ENCODE measurements at regions not wholly inside any gene's neighbourhood (a gene's known extent, or its start where the extent isn't known, plus 50 kb on each side); places are given as distances from the start of the nearest gene placed in this dataset.
"Not testable (repeated sequence)": the region's sequence is repeated elsewhere in the genome, so short reads cannot be mapped to it uniquely, and the experiment has no call there.

DNA sequence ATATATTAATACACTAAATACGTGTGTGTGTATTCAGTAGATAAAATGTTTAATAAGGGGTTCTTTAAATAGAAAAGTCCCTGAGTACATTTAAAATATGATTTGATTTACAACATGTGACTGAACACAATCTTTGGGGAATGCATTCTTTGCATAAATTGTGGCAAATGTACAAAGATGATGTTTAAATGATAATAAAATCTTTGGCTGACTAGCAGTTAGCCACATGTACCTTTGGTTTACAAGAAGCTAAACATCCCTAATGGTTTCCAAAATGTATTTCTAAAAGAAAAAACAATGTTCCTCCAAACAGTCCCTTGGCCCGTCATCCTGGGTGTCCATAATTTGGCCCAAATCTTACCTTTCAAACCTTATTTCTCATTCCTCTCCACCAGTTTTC, 106.4 kb upstream of the MARK1 start:
- Mint-ChIP-seq H3K27ac (ENCODE audit: unreplicated experiment) (no peak overlapping the region), H3K36me3 (ENCODE audit: unreplicated experiment) (no peaks in the 10 kb centered on the region), H3K4me3 (ENCODE audit: unreplicated experiment) (no peak overlapping the region), H3K27me3 (ENCODE audit: unreplicated experiment) (peaks cover 10% of the 10 kb centered on the region), H3K4me1 (ENCODE audit: unreplicated experiment) (peaks cover 2% of the 10 kb centered on the region), H3K9me3 (ENCODE audit: unreplicated experiment) (no peaks in the 10 kb centered on the region)
- TF ChIP-seq, protein P1, sequence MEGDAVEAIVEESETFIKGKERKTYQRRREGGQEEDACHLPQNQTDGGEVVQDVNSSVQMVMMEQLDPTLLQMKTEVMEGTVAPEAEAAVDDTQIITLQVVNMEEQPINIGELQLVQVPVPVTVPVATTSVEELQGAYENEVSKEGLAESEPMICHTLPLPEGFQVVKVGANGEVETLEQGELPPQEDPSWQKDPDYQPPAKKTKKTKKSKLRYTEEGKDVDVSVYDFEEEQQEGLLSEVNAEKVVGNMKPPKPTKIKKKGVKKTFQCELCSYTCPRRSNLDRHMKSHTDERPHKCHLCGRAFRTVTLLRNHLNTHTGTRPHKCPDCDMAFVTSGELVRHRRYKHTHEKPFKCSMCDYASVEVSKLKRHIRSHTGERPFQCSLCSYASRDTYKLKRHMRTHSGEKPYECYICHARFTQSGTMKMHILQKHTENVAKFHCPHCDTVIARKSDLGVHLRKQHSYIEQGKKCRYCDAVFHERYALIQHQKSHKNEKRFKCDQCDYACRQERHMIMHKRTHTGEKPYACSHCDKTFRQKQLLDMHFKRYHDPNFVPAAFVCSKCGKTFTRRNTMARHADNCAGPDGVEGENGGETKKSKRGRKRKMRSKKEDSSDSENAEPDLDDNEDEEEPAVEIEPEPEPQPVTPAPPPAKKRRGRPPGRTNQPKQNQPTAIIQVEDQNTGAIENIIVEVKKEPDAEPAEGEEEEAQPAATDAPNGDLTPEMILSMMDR (IDR thresholded peaks at IDR 0.05), result no peak
- DNase-seq (ENCODE audit: extremely low spot score, unreplicated experiment), result no peak

DNA sequence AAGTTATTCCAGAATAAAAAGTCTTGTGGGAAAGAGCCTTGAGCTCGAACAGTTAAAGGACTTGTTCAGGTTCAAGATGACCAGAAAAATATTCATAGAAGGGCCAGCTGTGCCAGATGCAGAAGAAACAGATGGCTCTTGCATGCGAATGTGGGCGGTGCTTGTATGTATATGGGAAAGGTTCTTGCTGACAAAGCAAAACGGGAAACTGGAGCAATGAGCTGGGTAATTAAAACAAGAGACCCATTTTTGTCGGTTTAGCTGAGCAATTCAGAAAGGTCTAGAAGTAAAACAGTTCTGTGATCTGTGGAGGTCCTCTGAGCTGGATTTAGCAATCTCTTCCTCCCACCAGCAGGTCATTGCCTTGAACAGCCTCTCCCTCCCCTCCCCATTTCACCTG, 107.2 kb upstream of the MARK1 start:
- TF ChIP-seq, protein P1 (IDR thresholded peaks at IDR 0.05), result no peak
- Mint-ChIP-seq H3K9me3 (ENCODE audit: unreplicated experiment) (no peaks in the 10 kb centered on the region), H3K4me3 (ENCODE audit: unreplicated experiment) (no peak overlapping the region), H3K4me1 (ENCODE audit: unreplicated experiment) (peaks cover 2% of the 10 kb centered on the region), H3K27ac (ENCODE audit: unreplicated experiment) (no peak overlapping the region), H3K36me3 (ENCODE audit: unreplicated experiment) (no peaks in the 10 kb centered on the region), H3K27me3 (ENCODE audit: unreplicated experiment) (peaks cover 7% of the 10 kb centered on the region)
- no peak for DNase-seq (ENCODE audit: extremely low spot score, unreplicated experiment)

DNA sequence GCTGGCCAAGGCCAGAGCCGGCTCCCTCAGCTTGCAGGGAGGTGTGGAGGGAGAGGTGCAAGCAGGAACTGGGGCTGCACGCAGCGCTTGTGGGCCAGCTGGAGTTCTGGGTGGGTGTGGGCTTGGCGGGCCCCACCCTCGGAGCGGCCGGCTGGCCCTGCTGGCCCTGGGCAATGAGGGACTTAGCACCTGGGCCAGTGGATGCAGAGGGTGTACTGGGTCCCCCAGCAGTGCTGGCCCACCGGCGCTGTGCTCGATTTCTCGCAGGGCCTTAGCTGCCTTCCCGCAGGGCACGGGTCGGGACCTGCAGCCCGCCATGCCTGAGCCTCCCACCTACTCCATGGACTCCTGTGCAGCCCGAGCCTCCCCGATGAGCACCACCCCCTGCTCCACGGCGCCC, 115.6 kb upstream of the MARK1 start:
- H3K27ac Mint-ChIP-seq (ENCODE audit: unreplicated experiment); H3K4me3 Mint-ChIP-seq (ENCODE audit: unreplicated experiment); H3K27me3 Mint-ChIP-seq (ENCODE audit: unreplicated experiment); DNase-seq (ENCODE audit: extremely low spot score, unreplicated experiment); H3K36me3 Mint-ChIP-seq (ENCODE audit: unreplicated experiment); H3K9me3 Mint-ChIP-seq (ENCODE audit: unreplicated experiment): not testable (repeated sequence)
- peaks cover 12% of the 10 kb centered on the region for H3K4me1 Mint-ChIP-seq (ENCODE audit: unreplicated experiment)

DNA sequence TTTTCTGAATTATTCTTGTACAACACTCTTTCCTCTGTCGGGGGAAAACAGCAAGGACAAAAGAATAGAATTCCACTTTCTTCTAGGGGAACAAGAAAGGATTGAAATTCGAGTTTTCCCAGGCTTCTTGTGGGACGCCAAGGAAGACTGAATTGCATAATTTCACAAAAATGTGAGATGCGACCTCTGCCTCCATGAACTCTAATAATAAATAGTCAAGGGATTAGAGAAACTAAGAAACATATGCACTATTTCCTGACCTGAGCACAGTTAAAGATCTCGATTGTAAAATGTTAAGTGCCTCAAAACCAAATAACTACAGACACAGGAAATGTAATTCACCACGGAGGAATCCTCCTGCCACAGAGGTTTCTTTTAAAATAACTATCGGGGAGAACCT, 117.3 kb upstream of the MARK1 start:
- peaks cover 4% of the 10 kb centered on the region for H3K27me3 Mint-ChIP-seq (ENCODE audit: unreplicated experiment)
- no peaks in the 10 kb centered on the region for H3K9me3 Mint-ChIP-seq (ENCODE audit: unreplicated experiment)
- peaks cover 12% of the 10 kb centered on the region for H3K4me1 Mint-ChIP-seq (ENCODE audit: unreplicated experiment)
- H3K27ac Mint-ChIP-seq (ENCODE audit: unreplicated experiment), result no peak overlapping the region
- DNase-seq (ENCODE audit: extremely low spot score, unreplicated experiment), result no peak
- no peaks in the 10 kb centered on the region for H3K36me3 Mint-ChIP-seq (ENCODE audit: unreplicated experiment)
- TF ChIP-seq, protein P1 (IDR thresholded peaks at IDR 0.05), result no peak
- H3K4me3 Mint-ChIP-seq (ENCODE audit: unreplicated experiment), result no peak overlapping the region

DNA sequence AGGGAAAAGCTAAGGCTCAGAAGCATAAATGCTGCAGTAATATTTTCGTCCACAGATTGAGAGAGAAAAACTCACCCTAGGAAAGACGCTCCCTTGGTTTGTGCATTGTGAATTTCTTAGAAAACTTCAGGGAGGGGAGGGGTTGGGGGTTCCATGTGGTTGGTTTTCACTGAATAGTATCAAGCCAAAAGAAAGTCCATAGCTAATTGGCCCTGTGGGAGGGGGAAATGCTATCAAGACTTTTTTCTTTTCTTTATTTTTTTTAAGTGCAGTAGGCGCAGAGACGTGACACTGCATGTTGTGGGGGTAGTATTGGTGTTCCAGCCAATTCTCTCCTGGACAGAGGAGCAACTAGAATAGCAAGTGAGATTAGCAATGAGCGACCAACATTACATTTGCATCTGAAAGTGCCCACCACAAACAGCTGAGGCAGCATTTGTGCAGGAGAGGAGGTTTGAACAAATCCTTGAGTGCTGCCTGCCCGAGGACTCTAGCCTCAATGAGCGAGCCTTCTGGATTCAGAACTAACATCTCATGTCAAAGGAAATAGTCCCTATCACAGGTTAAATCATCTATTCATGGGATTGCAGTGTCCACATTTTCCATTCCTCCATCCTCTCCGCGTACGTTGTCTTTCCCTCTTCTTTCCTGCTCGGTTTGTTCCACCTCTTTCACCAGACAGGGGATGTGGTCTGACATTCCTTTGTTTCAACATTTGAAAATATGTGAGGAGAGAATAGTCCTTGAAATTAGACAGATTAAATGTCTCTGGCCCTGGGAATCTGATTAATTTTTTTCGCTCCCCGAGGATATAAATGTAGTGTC, 118.0 kb upstream of the MARK1 start:
- Mint-ChIP-seq H3K36me3 (ENCODE audit: unreplicated experiment) (no peaks in the 10 kb centered on the region), H3K9me3 (ENCODE audit: unreplicated experiment) (no peaks in the 10 kb centered on the region), H3K27ac (ENCODE audit: unreplicated experiment) (no peak overlapping the region), H3K27me3 (ENCODE audit: unreplicated experiment) (peaks cover 4% of the 10 kb centered on the region), H3K4me1 (ENCODE audit: unreplicated experiment) (peaks cover 12% of the 10 kb centered on the region), H3K4me3 (ENCODE audit: unreplicated experiment) (no peak overlapping the region)
- DNase-seq (ENCODE audit: extremely low spot score, unreplicated experiment), result no peak
- TF ChIP-seq, protein P1 (IDR thresholded peaks at IDR 0.05), result no peak
